GM19452 (cell line): ENCODE measurements at regions not wholly inside any gene's neighbourhood (a gene's known extent, or its start where the extent isn't known, plus 50 kb on each side); places are given as distances from the start of the nearest gene placed in this dataset.

Experiments
- ATAC-seq: cut with Tn5 transposase; IDR thresholded peaks from one replicate; pipeline ENCODE4 v1.9.1; 2021; ENCODE audit not compliant: unreplicated experiment

DNA sequence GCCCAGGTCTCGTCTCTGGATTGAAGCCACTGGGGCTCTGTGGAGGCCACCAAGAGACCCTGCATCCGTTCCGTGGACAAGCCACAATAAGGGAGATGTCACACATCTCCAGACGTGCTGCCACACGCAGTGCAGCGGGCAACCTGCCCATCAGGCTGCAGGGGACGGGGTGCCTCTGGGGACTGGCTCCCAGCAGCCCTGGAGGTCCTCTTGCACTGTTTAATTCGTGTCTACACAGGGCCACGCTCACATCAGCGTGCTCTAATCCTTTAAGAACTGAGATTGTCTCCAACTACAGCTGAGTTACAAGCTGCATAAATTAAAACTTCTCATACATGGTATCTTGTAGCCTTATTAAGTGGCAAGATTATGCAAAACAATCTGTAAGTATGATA lies 1232.2 kb downstream of the BRD1 start:
- ATAC-seq: no peak

DNA sequence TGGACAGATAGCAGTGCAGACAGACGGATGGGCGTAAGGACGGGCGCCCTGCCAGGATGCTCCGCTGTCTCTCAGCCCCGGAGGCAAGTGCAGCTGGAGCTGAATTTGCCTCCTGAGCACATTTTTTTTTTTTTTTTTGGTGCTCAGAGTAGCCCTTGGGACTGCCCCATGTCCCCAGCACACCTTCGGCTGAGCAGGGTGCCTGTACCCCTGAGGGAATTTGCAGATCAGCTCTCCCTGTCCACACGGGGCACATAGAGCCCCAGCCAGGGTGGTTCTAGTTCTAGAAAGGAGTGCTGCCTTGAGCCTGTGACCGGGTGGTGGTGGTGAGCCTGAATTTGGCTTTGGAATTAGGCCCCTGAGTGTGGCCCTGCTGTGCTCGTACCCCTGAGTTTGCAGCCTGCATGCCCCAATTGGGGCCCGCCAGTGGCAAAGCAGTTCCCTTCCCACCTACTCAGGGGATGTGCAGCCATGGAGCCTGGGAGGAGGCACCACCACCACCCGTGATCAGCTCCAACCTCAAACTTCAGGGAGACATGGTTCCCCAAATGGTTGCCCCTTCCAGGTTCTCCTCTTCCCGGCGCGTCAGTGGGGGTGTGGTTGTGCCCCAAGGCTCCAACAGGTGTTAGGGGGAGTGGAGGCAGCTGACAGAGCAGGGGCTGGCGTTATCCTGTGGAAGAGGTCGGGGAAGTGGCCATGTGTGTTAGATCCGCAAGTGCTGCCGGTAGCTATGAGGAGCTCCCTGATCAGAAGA lies 1232.7 kb downstream of the BRD1 start:
- ATAC-seq: no peak

DNA sequence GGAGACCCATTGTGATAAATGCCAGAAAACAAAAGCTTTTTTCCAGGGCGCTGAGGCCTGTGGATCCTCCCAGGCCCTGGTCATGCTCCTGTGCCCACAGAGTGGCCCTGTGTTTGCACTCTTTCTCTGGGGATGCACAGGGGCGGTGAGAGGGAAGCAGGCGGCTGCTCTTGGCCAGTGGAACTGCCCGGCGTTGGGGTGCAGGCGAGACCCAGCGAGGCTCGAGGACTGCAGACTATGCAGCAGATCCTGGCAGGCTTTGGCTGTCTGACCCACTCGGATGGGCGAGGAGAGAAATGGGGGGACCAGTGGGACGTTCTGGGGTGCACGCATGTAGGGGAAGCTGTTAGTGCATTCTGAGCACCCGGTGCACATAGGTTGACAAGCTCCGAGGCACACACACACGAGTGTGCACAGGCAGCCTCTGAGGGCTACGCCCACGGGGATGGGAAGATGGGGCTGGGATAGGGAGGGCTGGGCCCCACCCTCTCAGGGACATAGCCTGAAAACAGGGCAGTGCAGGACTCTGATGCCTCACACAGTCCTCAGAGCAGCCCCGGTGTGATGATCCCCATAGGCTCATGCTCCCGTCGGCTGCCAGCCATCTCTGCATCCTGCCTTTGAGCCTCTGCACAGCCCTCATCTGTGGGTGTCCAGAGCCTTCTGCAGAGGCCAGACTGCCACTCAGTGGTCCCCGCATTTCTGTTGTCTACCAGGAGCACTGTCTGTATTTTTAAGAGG lies 1233.5 kb downstream of the BRD1 start:
- ATAC-seq: no peak

- no peak for ATAC-seq
These were observed 1234.1 kb downstream of the BRD1 start for GRCh38 chr22:48593551-48593950.

- no peak for ATAC-seq
These were observed 1234.7 kb downstream of the BRD1 start for GRCh38 chr22:48592931-48593330.

DNA sequence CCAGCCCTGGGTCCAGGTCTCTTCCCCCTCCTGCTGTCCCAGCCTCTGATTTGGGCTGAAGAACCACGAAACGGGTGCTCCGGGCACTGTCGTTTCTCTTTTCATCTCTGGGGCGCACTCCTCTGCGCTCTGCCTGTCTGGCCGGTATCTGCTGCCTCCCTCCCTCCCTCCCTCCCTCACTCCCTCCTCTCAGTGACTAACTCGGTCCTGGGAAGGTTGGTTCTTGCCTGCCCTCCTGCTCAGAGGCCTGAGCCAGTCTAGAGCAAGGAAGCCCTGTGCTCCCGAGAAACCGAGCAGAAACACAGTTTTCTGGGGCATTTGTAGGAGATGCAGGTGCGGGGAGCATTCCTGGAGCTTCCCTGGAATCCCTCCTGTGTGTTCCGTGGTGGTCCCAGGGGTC lies 1235.2 kb downstream of the BRD1 start:
- no peak for ATAC-seq

DNA sequence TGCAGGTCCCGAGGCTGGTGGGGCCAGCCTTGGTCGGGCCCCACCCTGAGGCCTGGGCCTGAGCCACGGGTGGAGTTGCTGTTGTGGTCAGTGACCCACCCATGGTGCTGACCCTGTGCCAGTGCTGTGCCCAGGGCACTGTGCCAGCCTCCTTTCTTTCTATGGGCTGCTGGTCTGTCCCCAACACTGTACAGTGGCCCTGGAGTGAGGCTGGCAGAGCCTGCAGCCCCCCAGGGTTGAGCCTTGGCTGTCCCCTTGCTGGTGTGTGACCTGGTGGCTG lies 1235.7 kb downstream of the BRD1 start:
- no peak for ATAC-seq

DNA sequence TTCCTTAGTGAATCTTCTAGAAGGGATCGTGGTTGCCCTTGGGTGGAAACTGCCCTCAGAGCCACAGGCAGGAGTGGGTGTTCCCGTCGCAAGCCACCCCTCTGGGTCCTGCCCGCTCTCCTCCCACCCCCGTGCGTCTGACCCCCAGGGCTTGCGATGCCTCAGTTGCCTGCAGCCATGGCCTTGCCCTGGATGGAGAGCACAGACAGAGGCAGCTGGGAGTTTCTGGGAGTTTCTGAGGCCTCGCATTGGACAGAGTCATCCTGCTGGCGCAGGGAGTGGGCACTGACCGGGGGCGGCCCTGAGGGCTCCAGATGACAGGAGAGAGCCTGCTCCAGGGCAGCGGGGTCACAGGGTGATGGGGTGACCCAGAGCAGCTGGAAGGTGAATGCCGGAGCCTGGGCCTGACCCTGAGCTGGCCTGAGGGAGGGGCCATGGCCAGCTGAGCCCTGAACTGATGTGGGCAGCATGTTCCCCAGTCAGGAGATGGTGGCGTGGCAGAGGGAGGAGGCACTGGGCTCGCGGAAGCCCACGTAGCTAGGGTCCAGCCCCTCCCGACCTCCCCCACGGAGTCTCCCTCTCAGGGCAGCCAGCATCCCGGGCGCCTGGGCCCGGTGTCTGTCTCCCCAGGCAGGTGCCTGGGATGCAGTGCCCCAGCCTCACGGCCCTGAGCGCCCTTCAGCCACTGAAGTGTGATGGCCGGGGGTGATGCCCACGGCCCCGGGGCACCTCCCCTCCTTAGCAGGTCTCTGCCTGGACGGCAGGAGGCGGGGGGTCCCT lies 1236.2 kb downstream of the BRD1 start:
- ATAC-seq: no peak

DNA sequence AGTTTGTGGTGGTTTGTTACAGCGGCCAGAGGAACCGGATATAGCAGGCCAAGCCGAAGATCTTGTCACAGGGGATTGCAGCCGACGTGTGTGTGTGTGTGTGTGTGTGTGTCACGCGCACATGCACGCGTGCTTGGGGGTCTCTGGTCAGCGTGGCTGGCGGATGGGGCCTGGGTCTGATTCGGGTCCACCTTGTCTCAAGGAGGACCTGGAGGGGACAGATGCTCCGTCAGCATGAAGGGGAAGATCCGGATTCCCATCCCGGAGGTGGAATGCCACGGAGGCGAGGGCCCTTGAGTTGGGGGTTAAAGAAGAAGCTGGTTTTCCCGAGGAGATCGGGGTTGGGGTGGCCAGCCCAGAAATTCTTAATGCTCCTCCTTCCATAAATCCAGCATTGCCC lies 1237.8 kb downstream of the BRD1 start:
- no peak for ATAC-seq

DNA sequence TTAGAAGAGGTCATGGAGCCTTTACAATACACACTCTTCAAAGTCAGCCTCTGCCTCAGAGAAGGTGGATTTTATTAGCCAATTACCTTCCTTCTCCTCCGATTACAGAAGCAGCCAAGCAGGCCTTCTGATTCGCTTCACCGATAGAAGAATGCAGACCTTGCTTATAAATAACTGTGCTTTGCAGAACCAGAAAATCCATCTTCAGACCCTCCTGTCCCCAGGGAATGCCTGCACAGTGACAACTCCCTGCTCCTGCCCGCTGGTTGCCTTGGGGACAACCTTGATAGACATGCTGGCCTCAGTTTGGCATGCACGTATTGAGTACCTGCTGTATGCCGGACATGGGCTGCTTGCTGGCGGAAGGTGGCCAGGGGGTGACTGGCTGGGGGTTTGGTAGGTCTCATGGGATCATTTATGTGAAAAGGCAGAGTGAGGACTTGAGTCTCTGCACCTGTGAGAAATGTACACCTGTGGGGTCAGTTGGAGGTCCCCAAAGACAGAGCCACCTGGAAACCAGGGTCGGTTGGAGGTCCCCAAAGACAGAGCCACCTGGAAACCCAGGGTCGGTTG lies 1238.7 kb downstream of the BRD1 start:
- ATAC-seq: no peak

- no peak for ATAC-seq
These were observed 1239.4 kb downstream of the BRD1 start for GRCh38 chr22:48588151-48588877.

DNA sequence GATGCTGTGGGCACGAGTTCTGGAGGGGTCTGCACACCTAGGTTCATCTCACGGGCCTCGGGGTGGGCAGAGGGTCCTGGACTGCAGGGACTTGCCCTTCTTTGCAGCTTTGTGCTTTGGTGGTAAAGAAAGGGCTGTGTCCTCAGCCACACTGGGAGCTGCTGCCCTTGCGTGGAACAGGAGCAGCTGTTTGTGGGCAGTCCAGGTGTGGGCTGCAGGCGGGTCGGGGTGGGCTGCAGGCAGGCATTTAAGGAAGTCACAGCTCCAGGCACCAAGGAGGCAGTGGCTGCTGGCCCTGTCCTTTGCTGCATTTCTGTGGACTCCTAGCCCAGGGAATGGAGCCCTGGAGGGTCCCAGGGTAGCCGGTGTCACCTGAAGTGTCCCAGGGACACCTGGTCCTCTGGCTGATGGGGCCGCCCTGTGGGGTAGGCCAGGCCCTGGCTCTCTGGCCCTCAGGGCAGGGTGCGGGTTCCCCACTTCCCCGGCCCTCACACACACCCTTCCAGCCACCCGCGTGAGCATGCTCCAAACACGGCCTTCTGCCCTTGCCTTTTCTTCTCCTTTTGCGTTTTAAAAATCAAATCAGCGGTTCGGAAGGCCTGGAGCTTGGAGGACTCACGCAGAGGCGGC lies 1240.3 kb downstream of the BRD1 start:
- ATAC-seq: no peak

DNA sequence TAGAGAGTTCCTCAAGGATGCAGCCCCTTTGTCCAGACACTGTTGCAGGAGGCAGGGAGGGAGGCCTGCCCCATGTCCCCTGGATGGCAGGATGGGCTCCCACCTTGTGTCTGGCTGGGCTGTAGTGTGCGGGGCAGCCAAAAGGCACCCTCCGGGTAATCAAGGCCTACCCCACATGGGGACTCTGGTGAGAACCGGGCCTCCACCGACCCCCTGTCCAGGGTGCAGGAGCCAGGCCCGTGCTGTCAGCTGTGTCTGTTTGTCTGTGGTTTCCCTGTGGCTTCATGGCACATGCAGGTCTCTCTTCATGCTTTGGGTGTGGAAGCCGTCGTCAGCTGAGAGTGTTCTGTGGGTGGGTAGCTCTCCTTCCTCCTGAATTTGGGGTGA lies 1240.9 kb downstream of the BRD1 start:
- ATAC-seq: no peak

GRCh38 chr22:48585916-48586798 lies 1241.5 kb downstream of the BRD1 start:
- ATAC-seq: no peak

DNA sequence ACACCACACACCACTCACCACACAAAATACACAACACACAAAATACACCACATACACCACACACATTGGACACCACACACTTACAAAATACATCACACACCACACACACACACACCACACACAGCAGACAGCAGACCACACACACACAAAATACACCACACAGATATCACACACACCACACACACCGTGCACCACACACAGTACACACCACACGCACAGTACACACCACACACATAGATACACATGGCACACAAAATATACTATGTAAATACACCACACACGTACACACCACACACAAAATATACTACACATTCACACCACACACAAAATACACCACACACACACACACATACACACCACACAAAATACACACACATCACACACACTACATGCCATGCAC lies 1243.5 kb downstream of the BRD1 start:
- ATAC-seq: no peak

DNA sequence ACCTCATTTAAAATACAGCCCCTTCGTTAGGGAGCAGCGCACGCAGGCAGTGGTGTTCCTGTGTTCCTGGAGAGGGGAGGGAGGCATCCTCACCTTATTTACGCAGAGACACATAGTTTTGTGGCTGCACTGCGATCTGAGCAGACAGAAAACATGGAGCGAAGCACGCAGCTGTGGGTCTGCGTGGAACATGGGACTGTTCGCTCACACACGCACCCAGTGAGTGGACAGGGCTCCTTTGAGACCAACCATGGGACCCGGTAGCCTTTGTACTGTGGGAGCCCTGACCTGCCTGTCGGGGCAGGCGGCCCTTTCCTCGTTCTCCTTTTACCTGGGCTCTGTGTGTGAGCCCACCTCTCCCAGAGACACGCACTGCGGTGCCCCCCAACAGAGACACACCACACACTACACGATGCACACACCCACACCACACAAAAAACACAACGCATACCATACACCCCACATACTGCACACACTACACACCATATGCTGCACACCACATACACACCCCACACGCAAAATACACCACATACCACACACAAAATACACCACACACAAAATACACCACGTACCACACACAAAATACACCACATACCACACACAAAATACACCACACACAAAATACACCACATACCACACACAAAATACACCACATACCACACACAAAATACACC lies 1245.7 kb downstream of the BRD1 start:
- no peak for ATAC-seq

DNA sequence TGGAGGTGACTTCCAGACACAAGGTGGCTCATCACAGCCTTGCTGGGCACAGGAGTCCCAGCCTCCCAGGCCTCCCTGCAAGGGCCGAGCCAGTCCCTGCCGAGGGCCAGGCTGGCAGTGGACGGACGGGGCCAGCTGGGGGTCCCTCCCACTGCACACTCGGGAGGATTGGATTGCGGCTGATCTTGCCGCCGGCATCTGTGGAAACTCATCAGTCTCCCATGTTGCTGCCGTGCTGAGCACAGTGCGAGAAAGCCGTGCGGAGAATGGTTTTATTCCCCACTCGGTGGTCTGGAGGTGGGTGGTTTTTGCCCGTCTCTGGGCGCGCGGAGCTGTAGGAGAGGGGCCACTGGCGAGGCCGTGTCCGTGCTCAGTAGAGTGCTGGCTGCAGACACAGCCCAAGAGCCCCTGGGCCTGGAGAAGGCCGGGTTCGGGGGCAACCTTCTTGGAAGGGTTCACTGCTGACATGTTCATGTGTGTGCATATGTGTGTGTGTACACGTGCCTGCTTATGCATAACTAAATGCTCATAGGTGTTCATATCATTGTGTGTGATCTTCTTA lies 1246.4 kb downstream of the BRD1 start:
- no peak for ATAC-seq

- no peak for ATAC-seq
These were observed 1247.1 kb downstream of the BRD1 start for GRCh38 chr22:48580481-48580970.

- ATAC-seq: no peak
These were observed 1247.8 kb downstream of the BRD1 start for GRCh38 chr22:48579928-48580309.
